GM21423 (cell line): ENCODE measurements at regions not wholly inside any gene's neighbourhood (a gene's known extent, or its start where the extent isn't known, plus 50 kb on each side); places are given as distances from the start of the nearest gene placed in this dataset.
A peak's percentile ranks its signal among the peaks of the same experiment; 100 is the strongest.

Experiments used
- ATAC-seq: cut with Tn5 transposase; IDR thresholded peaks from one replicate; pipeline ENCODE4 v1.9.1; 2021; ENCODE audit warnings: mild to moderate bottlenecking, moderate library complexity; ENCODE audit not compliant: unreplicated experiment

DNA sequence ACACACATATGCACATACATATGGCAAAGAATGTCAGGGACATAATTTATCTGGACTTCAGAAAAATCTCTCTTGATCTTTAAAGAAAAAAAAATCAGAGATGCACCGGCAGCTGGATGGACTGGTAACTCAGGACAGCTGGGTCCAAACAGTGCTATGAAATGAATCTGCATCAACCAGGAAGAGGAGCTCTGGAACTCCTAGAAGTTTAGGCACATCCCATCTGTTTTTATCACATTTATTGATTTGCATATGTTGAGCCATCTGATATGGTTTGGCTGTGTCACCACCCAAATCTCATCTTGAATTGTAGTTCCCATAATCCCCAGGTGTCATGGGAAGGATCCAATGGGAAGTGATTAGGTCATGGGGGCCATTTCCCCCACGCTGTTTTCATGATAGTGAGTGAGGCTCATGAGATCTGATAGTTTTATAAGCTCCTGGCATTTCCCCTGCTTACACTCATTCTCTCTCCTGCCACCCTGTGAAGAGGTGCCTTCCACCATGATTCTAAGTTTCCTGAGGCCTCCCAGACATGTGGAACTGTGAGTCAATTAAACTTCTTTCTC is 87.7 kb upstream of the AKIP1 start:
- ATAC-seq, result no peak

DNA sequence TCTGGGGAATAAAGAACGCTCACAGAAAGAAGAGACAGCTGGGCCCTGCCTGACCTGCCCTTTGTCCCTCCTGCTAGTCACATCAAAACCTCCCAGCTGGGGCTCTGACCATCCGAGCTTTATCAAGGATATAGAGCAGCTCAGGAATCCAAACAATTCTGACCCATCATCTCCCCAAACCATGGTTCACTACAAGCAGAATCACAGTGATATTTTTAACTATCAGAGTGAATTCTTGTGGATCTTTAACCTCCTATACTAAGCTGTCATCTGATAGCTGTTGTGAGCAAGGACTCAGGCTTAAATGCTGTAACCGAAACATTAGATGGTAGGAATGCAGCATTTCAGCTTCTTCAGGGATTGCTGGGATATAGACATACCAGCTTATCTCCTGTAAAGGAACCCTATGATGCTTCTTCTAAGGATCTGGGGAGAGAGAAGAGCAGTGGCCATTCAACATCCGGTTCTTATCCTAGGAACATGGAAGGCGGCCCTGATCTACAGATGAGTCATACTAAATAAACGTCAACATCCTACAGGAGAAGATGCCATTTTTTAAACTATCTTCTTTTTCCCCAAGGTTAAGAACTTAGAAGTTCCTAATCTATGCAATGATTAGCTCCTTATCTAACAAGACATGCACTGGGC is 84.7 kb upstream of the AKIP1 start:
- ATAC-seq, result no peak

DNA sequence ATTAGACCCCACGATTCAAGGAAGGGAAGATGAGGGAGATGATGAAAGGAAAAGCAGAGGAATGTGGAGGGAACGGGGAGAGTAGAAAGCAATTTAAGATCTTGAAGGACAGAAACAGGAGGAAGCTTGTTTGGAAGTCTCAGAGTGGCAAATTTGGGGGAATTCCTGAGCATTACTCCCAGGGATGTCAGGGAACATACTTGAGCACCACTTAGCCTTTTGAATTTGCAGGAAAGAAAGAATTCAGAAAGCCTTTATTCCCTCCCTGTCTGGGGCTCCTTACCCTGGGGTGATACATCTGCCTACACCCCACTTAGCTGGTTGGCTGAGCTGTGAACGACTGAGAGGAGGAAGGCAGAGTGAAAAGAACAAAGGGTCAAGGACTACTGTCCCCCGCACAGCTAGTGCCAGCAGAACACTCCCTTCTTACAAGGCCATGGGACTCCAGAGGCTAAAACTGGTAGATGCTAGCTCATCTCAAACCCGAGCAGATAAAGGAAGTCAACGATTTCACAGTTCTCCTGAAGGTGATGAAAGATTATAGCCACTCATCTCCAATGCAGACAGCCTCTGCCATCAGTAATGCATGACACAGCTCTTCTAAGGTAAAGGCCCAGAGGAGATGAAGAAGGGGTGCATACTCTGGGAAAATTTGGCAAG is 84.0 kb upstream of the AKIP1 start:
- no peak for ATAC-seq

DNA sequence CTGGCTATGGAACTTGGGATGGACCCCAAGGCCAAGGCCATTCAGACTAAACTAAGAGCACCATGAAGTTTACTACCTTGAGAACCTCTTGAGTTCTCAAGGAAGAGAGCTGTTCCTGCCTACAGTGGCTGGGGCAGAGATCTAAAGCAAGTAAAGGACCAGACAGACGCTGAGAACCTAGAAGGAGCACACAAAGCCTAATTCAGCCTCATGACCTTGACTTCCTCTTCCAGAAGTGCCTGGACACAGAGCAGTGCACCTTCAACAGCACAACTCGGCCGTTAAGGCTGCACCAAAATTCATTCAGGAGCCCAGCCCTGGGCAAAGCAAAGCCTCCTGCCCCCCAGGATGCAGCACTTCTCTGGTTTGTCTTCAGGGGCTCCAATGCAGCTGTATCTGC is 82.9 kb upstream of the AKIP1 start:
- no peak for ATAC-seq

DNA sequence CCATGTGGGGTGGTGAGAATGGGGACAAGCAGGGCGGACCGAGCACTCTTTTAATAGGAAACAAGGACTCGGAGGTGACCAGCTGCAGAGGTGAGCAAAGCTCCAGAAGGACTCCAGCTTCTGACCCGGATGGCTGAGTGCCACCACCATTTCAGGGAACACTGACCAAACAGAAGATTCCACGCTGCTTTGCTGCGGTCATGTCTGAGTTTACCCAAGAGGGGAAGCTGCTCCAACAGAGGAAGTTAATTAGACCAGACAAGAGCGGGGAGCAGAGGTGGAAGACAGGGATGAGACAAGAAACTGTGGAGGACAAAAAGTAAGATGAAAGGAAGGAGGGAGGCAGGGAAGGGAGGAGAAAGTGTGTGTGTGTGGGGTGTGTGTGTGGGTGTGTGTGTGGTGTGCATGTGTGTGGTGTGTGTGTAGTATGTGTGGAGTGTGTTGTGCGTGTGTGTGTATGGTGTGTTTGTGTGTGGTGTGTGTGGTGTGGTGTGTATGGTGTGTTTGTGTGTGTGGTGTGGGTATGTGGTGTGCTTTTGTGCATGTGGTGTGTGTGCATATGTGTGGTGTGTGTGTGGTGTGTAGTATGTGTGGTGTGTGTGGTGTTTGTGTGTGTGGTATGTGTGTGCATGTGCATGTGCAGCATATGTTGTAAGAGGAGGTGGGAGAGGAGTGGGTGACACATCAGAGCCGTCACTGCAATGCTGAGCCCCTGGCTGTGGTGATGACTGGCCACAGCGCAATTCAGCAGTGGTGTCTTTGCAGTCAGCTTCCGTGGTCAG is 82.2 kb upstream of the AKIP1 start:
- no peak for ATAC-seq

DNA sequence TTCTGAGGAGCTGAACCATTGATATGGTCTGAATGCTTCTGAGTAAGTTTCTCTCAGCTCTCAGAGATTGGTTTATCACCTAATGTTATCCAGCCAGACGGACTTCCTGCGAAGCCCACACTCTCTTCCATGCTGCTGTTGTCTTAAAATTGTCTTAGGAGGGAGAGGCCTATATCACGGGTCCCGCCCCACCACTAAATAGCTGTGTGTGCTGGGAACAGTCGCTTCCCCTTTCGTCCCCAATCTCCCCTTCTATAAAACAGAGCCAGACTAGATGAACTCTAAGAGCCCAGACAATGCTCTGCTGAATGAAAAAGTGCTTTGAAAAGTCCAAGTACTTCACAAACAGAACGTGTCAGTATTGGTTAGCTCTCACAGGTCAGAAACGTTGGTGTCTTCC is 81.4 kb upstream of the AKIP1 start:
- ATAC-seq, result no peak

DNA sequence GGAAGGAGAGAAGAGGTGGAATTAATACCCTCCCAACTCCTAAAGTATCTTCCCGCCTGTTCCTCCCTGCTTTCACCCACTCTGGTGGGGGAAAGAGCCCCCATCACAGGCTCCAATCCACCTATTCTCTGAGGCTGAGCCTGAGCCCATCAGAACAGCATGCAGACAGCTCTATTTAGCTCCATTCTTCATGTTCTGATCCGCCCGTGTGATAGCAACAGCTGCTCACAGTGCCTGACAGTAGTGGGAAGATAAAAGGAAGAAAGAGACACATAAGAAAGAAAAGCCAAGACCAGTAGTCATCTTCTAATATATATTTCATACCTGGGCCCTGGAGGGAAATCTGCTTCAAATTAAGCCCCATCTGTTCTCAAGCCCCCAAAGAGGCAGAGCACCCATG is 80.3 kb upstream of the AKIP1 start:
- ATAC-seq, result no peak

DNA sequence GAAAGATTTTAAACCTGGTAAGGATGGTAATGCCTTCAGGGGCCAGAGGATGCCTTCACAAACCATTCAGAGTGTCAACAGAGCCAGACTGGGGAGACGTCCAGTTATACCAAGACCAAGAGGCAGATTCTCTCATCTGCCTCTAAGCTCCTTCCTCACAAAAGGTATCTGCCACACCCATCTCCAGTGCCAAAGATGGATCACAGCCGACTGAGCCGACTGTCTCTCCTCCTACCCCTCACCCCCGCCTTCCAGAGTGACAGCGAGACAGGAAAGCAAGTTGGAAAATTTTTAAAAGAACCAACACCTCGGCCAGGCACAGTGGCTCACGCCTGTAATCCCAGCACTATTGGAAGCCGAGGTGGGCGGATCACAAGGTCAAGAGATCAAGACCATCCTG is 79.1 kb upstream of the AKIP1 start:
- ATAC-seq, result no peak

DNA sequence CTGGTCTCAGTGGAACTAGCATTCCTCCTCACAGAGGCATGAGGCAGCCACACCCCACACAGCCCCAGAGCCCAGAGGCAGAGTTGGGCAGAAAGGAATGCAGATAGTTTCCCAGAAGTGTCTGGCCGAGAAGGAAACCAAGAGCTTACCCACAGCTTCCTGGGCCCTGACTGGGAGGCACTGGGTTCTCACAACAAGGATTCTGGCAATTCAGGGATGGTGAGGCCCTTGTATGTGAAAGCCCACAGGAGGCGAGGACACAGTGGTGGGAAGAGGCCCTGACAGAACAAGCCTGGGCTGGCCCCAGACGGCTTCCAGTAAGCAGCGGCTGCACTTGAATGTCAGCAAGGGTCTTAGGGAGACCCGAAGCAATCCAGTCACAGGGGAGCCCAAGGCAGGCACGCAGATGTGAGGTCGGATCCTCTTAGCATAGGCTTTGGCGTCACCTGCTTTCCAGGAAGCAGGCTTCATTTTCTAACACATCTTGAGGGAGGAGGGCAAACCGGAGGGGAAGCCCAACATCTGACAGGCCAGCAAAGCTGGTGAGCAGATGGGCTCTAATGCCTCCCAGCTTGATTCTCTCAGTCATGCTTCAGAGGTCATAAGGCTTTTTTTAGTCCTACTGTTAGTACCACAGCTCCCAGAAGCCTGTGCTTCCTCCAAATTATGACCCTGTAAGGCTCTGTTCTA is 78.3 kb upstream of the AKIP1 start:
- ATAC-seq, result peak; percentile 88

DNA sequence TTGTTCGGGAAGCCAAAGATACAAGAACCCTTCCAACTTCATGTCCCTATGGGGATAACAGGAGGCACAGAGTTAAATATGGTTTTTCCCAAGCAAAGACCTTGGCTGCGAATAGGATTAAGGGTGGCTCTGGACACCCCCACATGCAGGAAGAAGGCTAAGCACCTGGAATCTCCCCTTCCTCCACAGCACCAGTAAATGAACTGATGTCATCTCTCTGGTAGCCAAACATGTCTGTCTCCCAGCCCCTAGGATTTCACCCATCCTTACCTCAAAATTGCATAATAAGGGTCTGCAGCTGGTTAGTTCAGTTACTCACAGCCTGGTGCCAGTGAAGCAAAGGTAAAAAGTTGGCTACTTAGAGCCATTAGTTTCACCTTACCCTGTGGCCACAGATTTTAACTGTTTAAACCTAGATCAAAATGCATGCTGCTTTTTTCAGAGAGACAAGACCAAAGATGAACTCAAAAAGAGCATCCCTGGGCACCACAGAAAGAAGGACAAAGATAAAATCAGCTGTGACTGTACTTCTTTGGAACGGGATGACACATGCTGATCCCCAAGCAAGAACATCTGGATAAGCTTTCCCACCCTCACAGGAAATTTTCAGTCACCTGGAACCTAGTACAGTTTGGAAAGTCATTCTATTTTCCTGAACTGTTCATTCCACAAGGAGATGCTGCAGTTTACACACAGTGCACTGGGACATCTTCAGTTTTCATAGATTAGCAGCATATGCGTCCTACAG is 77.2 kb upstream of the AKIP1 start:
- no peak for ATAC-seq

DNA sequence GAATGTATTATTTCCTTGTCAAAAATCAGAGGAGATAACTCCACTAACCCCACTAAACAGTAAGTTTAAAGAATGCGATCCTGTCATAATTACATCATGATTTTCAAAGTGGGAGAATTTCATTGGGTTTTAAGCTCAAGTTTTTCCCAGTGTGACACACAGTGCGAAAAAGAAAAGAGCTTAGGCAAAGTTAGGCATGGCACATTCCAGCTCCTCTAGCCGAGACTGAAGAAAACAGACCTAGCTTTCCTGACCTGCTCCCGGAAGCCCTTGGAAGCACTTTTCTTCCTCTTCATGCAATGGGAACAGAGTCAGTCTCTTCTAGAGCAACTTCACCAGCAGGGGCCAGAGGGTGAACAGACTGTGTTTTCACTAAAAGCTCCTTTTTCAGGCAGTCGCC is 76.6 kb upstream of the AKIP1 start:
- no peak for ATAC-seq

DNA sequence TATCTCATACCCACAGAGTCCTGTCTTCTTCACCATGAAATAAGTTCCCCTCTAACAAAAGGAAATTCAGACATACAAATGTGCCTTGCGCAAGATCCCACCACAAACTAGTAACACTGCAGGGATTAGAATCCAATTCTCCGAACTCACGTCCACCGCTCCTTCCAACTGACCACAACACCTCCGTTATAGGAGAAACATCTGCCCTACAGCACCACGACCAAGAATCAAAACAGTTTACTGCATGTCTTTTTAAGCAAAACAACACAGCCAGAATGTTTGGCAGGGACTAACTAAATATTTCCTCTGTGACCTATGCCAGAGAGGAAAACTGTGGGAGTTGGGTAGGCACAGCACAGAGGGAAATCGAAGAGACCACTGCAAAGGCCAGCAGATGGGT is 72.7 kb upstream of the AKIP1 start:
- ATAC-seq, result no peak

DNA sequence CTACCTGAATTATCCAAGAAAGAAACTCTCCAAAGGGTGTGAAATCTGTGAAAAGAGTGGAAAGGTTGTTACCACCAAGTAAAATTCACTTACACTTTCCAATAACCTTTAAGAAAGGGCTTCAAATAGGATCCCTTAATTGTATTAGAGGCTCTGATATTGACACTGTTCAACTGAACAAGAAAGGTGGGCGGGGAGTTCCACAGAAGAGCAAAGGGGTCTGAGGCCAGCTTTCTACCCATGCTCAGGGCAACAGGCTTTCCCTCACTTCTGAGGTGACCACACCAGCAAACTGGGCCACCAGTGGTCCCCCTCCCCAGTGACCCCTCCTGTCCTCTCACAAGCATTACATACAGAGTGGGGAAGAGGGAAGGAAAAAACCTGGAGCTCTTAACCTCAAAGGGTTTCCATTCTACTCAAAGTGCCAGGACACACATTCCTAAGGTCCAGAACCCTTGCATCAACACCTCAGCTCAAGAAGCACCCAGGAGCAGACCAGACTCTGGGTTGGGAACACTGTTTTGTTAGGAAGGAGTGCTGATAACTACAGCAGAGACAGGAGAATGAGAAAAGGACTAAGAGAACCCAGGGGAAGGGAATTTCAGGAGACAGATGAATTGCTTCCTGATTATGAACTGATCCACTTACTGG is 71.6 kb upstream of the AKIP1 start:
- ATAC-seq, result no peak

DNA sequence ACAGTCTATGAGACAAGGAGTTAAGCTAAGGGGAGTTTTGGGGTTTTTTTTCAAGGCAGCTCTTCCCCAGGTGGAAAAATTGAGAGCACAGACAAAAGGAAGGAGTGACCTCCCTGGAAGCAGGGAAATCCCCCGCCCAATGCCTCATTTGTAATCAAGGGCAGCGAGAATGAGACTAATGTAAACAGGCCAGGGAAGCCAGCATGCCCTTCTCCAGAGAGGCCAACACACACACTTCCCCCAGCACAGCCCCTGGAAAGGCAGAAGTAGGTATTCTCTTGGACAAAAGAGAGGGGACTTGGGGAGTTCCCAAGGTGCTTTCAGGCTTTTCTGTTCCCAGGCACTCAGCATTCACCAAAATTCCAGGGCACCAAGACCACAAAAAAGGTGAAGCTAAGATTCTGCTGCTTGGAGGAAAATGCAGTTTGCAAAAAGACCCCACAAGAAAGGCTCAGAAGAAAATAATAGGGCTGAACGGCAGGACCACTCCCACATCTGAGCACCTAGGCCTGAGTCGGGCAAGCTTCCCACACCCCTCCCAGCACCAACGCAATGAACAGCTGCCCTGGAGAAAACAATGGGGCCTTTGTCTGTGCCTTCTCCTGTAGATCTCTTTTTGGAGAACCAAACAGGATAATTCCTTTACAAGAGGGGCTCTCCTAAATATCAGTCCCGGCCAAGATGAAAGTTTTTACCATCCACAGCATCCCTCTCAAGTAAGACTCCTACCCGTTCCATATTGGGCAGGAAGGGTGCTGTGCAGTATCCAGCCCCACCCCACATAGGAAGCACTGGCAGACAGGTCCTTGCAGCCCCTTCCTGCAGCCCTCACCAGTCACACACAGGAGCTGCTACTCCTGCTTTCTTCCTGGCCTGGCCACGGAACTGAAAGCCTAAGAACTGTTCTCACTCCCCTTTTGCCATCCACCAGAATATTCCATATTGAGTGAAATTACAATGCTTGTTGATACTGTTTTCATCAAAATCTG is 70.7 kb upstream of the AKIP1 start:
- ATAC-seq, result no peak

DNA sequence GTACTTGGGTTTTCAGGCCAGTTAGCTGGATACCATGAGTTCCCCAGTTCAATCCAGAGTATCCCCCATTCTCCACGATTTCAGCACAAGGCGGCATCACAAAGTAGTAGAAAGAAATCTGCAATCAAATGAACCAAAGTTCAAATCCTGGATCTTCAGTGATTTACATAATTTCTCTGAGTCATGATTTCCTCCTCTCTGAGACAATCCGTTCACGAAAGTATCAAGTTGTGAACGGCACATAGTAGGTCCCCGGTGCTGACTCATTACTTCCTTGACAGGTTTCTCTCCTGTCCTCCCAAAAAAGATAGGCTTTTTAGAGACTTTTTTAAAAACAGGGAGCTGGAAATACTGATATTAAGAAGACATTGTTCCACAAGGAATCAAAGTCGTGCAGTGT is 69.1 kb upstream of the AKIP1 start:
- ATAC-seq, result no peak

DNA sequence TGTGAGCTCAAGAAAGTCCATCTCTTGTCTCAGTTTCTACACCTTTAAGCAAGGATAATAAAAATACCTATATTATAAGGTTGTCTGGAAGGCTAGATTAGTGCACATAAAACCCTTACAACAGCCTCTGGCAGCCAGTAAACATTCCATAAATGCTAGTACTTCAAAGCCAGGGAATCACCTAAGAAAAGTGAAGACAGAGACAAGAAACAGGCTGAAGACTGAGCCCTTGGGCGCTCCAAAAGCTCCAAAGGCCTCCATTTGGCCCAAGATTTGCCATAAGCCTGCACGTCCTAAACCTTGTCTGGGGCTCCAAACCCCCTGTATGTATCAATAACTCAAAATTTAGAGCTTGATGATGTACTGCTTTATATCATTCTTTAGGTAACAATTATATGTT is 52.2 kb upstream of the AKIP1 start:
- no peak for ATAC-seq
